AG08396 (cell line): ENCODE measurements at regions not wholly inside any gene's neighbourhood (a gene's known extent, or its start where the extent isn't known, plus 50 kb on each side); places are given as distances from the start of the nearest gene placed in this dataset.
"Not testable (repeated sequence)": the region's sequence is repeated elsewhere in the genome, so short reads cannot be mapped to it uniquely, and the experiment has no call there.

Experiments
- DNase-seq: peaks from one replicate; pipeline ENCODE4 v3.0.0; 2012; ENCODE audit warnings: low spot score, mixed read lengths

DNA sequence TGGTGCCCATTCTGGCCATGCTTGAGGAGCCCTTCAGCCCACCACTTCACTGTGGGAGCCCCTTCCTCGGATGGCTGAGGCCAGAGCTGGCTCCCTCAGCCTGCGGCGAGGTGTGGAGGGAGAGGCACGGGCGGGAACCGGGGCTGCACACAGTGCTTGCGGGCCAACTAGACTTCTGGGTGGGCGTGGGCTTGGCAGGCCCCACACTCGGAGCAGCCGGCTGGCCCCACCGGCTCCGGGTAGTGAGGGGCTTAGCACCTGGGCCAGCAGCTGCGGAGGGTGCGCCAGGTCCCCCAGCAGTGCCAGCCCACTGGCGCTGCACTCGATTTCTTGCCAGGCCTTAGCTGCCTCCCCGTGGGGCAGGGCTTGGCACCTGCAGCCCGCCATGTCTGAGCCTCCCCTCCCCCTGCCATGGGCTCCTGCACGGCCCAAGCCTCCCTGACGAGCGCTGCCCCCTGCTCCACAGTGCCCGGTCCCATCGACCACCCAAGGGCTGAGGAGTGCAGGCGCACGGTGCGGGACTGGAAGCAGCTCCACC, 554.2 kb downstream of the GABRG2 start:
- DNase-seq = not testable (repeated sequence)

DNA sequence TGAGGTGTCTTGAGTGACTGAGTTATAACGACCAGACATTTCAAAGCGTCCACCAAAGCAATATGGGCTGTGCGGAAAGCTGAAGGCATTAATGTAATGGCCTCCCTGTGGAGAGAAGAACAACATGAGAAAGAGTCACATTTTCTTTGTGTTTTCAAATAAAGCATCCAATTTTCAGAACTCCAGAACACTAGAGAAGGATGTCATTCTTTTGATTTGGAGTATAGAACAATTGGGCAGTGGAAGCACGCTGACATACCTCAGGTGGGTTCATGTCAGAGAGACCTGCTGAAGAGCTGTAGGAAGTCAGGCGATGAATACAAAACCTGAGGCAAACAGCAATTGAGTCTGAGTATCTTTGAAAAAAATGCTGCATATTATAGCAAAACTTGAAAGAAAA, 556.5 kb downstream of the GABRG2 start:
- DNase-seq = no peak

GRCh38 chr5:162637481-162637880, 569.9 kb downstream of the GABRG2 start:
- no peak for DNase-seq

DNA sequence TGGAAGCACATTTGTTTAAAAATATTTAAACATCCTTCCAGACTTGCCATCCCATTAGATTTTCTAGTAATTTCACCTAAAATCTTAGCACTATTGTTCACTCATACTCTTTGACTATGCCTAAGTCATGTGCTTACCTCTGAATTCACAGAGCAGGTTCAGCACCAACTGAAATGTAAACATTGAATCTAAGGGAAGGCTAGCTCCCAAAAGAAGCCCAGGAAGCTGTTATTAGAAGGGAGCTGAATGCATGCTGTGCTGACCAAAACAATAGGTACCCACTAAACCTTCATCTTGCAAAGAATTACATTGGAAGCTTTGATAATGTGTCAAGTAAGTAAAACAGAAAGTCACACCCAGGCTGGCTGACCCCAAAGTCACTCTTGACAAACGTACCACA, 571.3 kb downstream of the GABRG2 start:
- no peak for DNase-seq

GRCh38 chr5:162641142-162641813, 573.7 kb downstream of the GABRG2 start:
- DNase-seq = no peak

- DNase-seq = no peak
Observed at GRCh38 chr5:162654661-162655405, 587.3 kb downstream of the GABRG2 start.

DNA sequence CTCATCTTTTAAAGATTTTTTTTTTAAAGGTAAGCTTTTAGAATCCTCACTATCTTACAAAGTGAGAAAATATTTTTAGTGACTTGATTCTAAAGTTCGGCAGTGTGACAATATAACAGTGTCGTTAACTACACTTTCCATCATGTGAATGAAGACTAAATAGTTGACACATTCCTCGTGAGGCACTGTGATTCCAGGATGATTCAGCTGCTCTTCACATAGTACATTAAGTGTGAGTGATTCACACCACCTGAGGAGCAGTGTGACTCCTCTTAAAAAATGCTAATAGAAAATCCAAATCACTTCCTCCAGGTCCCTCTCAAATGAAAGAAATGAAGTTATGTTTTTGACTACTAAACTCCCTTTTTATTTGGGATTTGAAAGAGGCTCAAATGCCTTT, 589.5 kb downstream of the GABRG2 start:
- no peak for DNase-seq

GRCh38 chr5:162664846-162665245, 597.3 kb downstream of the GABRG2 start:
- DNase-seq = no peak

DNA sequence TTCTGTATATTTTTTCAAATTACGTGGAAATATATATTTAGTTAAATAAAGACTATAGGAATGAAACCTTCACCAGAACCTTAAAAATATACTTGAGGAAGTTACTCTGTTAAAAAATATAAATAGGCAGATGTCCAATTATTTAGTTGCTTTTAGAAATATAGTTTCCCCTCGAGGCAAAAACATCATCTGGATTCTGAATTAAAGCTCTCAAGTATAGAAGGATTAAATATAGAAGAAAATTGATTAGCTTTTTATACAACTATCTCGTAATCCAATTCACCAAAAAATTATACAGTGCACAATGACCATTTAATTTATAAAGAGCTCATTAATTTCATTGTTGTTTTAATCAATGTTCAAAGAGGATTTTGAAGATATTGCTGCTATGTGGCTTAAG, 601.4 kb downstream of the GABRG2 start:
- DNase-seq = no peak

DNA sequence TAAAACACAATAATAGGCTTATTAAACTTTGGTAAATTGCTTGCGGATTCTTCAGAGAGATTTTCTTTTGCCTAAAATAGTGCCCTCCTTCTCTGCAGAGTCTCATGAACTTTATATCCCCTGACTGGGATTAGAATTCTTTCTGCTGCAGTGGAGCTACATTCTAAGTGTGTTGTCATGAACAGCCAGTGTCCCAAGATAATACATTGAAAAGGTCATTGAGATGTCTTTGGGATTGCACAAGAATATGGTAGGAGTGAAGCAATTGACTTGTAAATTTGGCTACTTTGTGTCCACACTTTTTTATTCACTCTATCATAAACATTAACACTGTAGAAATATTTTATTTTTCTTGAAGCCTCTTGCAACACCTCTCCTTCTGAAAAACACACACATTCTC, 604.5 kb downstream of the GABRG2 start:
- no peak for DNase-seq

GRCh38 chr5:162683284-162683683, 615.7 kb downstream of the GABRG2 start:
- no peak for DNase-seq

- DNase-seq = no peak
Observed at GRCh38 chr5:162684145-162684544, 616.6 kb downstream of the GABRG2 start.

DNA sequence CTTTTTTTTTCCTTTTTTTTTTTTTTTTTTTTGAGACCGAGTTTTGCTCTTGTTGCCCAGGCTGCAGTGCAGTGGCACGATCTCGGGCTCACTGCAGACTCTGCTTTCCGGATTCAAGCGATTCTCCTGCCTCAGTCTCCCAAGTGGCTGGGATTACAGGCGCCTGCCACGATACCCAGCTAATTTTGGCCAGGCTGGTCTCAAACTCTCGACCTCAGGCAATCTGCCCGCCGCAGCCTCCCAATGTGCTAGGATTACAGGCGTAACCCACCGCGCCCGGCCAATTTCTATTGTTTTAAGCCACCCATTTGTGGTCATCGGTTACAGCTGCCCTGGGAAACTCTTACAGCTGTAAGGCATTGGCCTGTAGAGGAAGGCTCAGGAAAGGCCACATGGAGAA, 617.7 kb downstream of the GABRG2 start:
- no peak for DNase-seq

DNA sequence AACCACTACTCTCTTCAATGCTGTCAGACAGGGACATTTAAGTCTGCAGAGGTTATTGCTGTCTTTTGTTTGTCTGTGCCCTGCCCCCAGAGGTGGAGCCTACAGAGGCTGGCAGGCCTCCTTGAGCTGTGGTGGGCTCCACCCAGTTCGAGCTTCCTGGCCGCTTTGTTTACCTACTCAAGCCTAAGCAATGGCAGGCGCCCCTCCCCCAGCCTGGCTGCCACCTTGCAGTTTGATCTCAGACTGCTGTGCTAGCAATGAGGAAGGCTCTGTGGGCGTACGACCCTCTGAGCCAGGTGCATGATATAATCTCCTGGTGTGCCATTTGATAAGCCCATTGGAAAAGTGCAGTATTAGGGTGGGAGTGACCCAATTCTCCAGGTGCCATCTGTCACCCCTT, 628.7 kb downstream of the GABRG2 start:
- not testable (repeated sequence) for DNase-seq

DNA sequence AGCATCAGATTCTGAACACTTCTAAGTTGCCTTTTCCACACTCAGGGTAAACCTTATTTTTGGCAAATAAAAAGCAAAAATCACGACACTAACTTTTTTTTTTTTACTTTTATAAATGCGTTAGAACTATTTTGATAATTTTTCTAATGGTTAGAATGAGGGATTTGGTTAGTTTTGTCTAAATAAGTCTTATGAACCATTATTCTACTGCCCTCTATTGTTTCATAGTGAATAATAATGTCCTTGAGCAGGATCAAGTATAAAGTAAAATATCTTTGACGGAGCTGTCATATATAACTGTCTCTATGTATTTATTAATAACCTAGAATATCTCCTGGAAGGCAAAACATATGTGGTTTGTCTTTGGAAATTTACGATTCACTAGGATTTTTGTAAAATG, 631.8 kb downstream of the GABRG2 start:
- DNase-seq = no peak

GRCh38 chr5:162703914-162704313, 636.3 kb downstream of the GABRG2 start:
- DNase-seq = no peak

DNA sequence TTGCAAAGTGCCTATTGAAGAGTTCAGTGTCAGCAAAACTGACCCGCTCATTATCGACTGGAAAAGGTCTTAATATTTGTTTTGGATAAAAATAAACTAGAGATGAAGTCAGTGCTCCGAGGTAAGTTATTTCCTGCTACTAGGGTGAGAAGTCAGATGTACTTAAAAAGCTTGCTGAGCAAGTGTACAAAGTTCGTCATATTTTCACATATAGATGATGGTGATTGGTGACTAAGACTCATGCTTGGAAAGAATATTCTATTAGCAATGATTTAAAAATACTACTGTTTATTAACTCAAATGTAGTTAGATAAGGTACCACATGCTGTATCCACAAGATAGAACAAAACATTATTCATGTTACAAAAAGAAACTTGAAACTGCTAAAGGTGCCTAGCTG, 643.7 kb downstream of the GABRG2 start:
- no peak for DNase-seq

- no peak for DNase-seq
Observed at GRCh38 chr5:162719720-162720119, 652.1 kb downstream of the GABRG2 start.

DNA sequence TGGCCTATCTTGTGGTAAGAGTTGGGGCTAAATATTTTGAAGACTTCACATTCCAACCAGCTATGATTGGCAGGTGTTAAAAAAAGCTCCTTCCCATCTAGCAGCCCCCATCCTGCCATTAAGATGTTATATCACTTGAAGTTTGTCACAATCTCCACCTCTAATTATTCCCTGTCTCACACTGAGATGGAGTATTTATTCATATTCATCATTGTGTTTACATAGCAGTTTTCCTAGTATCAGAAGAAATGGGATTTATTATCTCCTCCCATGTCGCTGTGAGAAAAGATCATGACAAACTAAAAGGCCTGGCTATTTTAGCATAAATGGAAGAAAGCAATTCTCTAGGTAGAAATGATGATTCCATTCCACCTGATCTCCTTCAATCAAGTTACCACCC, 653.6 kb downstream of the GABRG2 start:
- DNase-seq = no peak

DNA sequence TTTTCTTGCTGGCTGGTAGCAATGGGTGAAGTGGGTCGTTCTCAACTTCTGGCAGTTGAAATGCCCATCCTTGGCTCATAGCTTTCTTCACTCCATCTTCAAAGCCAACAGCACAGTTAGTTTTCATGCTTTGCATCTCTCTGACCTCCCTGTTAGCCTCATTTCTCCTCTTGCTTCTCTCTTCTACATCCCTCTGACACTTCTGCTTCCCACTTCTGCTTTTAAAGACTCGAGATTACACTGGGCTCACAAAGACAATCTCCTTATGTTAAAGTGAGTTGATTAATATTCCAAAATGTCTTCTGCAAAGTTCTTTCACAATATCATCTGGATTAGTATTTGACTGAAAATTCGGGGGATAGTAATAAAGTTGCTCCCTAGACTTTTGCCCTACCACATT, 684.8 kb upstream of the CCNG1 start:
- no peak for DNase-seq

DNA sequence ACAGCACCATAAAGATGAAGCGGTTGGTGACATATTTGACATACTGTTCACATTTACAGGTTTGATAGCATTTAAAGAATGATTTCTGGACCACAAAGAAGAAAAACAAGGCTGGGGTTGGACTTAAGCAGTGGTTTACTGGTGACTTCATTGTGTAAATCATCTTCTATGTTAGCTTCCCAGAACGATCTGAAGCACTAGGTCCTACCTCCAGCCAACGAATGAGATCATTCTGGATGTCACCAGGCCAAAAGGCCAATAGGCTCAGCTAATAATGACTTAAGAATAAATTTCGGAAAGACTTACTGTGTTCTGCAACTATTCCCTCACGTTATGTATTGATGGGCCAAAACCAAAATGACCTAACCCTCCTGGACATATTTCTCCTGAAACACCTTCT, 675.3 kb upstream of the CCNG1 start:
- no peak for DNase-seq

DNA sequence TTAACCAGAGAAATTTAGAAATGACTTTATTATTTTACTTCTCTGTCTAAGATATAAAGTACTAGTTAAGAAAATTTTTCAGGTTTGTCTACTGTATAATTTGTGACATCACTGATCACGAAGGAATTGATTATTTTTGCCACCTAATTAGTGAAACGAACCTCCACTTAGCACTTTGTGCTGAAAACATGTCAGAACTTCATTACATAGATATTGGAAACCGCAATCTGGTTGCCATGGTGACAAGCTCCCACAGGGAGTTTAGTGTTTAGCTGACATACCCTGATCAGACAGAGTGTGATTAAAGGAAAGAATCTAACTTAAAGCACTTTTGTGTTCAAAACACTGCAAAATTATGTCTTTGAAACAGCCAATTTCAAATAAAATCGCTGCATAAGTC, 668.4 kb upstream of the CCNG1 start:
- no peak for DNase-seq

DNA sequence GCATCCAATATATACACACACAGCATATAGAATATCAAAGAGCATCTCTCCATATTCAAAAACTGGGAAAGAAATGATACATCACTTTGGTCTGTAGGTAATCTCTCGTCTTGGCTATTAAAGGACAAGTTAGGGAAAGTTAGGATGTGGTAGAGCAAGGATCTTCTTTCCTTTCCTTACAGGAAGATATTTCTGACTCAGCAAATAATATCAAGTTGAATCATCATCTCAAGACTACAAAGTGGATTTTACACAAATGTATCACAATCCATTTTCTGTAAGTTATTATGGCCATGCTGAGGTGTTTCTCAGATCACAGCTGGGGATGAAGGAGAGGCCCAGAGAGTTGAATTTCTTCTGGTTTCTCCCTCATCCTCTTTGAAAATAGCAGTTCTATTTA, 651.7 kb upstream of the CCNG1 start:
- no peak for DNase-seq

- DNase-seq = no peak
Observed at GRCh38 chr5:162786234-162786633, 651.2 kb upstream of the CCNG1 start.
